ENCODE measurements at regions not wholly inside any gene's neighbourhood (a gene's known extent, or its start where the extent isn't known, plus 50 kb on each side); places are given as distances from the start of the nearest gene placed in this dataset.

DNA sequence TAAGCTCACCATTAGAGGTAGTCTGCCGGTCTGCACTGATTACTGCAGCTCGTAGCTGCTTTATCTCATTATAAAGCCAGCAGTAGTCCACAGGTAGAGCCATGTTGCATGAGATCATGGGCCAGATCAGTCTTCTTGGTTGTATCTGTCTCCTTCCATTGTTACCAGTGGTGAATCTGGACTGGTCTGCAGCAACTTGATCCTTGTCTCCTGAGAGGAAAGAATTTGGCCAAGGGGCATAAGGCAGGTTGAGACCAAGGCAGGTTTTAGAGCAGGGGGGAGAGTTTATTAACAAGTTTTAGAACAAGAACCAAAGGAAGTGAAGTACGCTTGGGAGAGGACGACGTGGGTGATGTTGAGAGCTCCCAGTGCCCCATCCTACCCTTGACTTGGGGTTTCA is 228.5 kb downstream of the STIM2 start:
- intact Hi-C loops (cut with DNase I): no loop called here

DNA sequence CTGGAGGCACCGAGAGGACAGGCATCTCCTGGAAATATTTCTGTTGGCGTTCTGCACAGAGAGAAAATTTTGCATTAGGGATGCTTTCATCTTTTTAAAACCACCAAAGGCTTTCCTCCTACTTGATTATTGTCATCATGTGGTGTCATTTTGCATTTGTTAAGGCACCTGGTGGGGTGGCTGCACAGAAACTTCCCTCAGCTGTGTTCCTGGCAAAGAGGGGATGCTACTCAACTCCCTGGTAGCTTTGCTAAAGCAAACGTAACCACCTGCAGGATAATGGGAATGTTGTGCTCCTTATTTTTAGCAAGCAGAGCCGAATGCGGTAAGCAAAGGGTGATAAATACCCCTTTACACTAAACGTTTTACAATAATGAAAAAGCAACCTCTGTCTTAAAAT is 229.8 kb downstream of the STIM2 start:
- DNase-seq: no peak
- ATAC-seq (ENCODE audit: low FRiP score): no peak
- Histone ChIP-seq H3K27ac (ENCODE audit: low read depth in 1 of 2, low read length in 2 of 2) (no peak overlapping the region), H3K4me3 (ENCODE audit: low read length in 2 of 2) (no peak overlapping the region), H3K36me3 (ENCODE audit: control insufficient read depth in 1 of 2, insufficient read depth in 2 of 2, low read length in 1 of 2) (no peaks in the 10 kb centered on the region), H3K27me3 (ENCODE audit: control insufficient read depth in 1 of 2, insufficient read depth in 2 of 2, low read length in 1 of 2) (no peaks in the 10 kb centered on the region), H3K9me3 (ENCODE audit: control insufficient read depth, low read length) (no peaks in the 10 kb centered on the region), H3K4me1 (ENCODE audit: control insufficient read depth in 1 of 2, insufficient read depth in 2 of 2, low read length in 2 of 2) (no peaks in the 10 kb centered on the region)
- intact Hi-C loops (cut with DNase I): no loop called here
- 28 to 36% methylated on average over 6 of the region's 6 CpGs for WGBS, 2 donors

More for the DNA sequence above, 228.5 kb downstream of the STIM2 start:
- Histone ChIP-seq H3K36me3 (ENCODE audit: control insufficient read depth in 1 of 2, insufficient read depth in 2 of 2, low read length in 1 of 2) (no peaks in the 10 kb centered on the region), H3K4me3 (ENCODE audit: low read length in 2 of 2) (no peak overlapping the region), H3K9me3 (ENCODE audit: control insufficient read depth, low read length) (no peaks in the 10 kb centered on the region), H3K4me1 (ENCODE audit: control insufficient read depth in 1 of 2, insufficient read depth in 2 of 2, low read length in 2 of 2) (no peaks in the 10 kb centered on the region), H3K27ac (ENCODE audit: low read depth in 1 of 2, low read length in 2 of 2) (no peak overlapping the region), H3K27me3 (ENCODE audit: control insufficient read depth in 1 of 2, insufficient read depth in 2 of 2, low read length in 1 of 2) (no peaks in the 10 kb centered on the region)
- ATAC-seq (ENCODE audit: low FRiP score) (no peak), DNase-seq (no peak)
- WGBS, 2 donors: 84 to 90% methylated on average over 5 of the region's 5 CpGs

DNA sequence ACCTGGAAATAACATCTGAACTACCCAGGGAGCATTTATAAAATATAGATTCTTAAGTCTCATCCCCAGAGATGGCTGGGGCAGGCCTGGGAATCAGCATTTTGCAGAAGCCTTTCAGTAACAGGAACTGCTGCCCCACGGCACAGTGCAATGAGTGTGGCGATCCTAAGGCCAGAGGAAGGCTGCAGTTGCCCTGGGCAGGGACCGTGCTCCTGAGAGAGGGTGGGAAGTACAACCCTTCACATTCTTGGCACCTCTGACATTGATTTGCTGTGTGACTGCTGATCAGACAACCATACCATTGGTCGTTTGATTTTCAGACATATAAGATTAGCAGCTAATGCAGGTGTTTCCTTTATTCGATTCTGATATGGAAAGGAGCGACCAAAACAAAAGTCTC is 233.6 kb downstream of the STIM2 start:
- intact Hi-C loops (cut with DNase I): no loop called here
- ATAC-seq (ENCODE audit: low FRiP score): no peak
- H3K4me1 ChIP-seq (ENCODE audit: control insufficient read depth in 1 of 2, insufficient read depth in 2 of 2, low read length in 2 of 2): no peaks in the 10 kb centered on the region

DNA sequence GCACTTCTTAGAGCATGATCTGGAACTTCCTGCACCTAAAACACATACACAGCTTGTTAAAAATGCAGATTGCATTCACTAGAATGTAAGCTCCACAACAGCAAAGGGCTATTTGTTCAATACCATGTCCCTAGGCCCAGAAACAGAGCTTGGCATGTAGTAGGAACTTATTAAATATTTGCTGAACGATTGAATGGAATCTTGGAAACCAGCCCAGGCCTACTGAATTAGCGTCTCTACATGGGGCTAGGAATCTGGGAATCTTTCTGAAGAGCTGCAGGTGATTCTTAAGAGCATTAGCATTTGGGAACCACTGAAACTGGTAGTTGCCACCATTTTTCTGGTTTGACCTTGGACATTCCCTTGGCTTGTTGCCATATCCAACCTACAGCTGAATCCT is 234.1 kb downstream of the STIM2 start:
- DNase-seq (no peak), ATAC-seq (ENCODE audit: low FRiP score) (no peak)
- no peaks in the 10 kb centered on the region for H3K27me3 ChIP-seq (ENCODE audit: control insufficient read depth in 1 of 2, insufficient read depth in 2 of 2, low read length in 1 of 2)
- no peaks in the 10 kb centered on the region for H3K36me3 ChIP-seq (ENCODE audit: control insufficient read depth in 1 of 2, insufficient read depth in 2 of 2, low read length in 1 of 2)
- H3K4me3 ChIP-seq (ENCODE audit: low read length in 2 of 2): no peak overlapping the region
- no peak overlapping the region for H3K27ac ChIP-seq (ENCODE audit: low read depth in 1 of 2, low read length in 2 of 2)
- WGBS, 2 donors: 14 to 20% methylated on average over 2 of the region's 2 CpGs
- H3K4me1 ChIP-seq (ENCODE audit: control insufficient read depth in 1 of 2, insufficient read depth in 2 of 2, low read length in 2 of 2): no peaks in the 10 kb centered on the region
- H3K9me3 ChIP-seq (ENCODE audit: control insufficient read depth, low read length): no peaks in the 10 kb centered on the region
- intact Hi-C loops (cut with DNase I): no loop called here

More for the DNA sequence above, 233.6 kb downstream of the STIM2 start:
- H3K27ac ChIP-seq (ENCODE audit: low read depth in 1 of 2, low read length in 2 of 2): no peak overlapping the region
- no peaks in the 10 kb centered on the region for H3K27me3 ChIP-seq (ENCODE audit: control insufficient read depth in 1 of 2, insufficient read depth in 2 of 2, low read length in 1 of 2)
- no peak for DNase-seq
- WGBS, 2 donors: 85 to 88% methylated on average over 6 of the region's 6 CpGs
- no peaks in the 10 kb centered on the region for H3K9me3 ChIP-seq (ENCODE audit: control insufficient read depth, low read length)
- H3K36me3 ChIP-seq (ENCODE audit: control insufficient read depth in 1 of 2, insufficient read depth in 2 of 2, low read length in 1 of 2): no peaks in the 10 kb centered on the region
- no peak overlapping the region for H3K4me3 ChIP-seq (ENCODE audit: low read length in 2 of 2)

DNA sequence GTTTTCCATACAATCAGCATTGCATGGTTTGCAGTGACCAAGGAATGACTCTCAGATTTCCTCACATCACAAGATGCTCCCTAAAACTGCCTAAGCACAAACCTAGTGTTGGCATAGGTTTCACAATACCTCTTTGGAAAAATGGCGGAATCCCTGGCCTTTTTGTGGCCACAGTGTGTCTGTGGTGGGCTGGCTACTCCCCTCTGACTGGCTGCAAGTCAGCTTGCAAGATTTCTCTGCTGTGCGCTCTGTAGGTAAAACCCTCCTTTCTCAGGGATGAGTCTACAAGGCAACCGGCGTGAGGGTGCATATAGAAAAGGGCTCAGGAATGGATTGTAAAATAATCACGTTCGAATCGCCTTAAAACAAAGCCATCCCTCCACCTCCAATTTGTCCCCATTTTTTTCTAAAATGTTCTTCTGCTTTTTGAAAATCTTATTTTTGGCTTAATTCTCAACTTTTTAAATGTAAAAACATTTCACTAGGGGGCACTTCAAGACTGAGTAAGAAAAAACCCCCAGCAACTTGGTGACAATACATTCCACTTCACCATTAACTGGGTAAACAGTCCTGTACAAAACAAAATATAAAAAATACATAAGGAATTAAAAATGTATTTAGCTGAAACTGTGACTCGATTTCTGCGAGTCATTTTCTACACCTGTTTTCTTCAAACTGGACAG is 235.6 kb downstream of the STIM2 start:
- H3K27ac ChIP-seq (ENCODE audit: low read depth in 1 of 2, low read length in 2 of 2): no peak overlapping the region
- no peaks in the 10 kb centered on the region for H3K27me3 ChIP-seq (ENCODE audit: control insufficient read depth in 1 of 2, insufficient read depth in 2 of 2, low read length in 1 of 2)
- H3K9me3 ChIP-seq (ENCODE audit: control insufficient read depth, low read length): no peaks in the 10 kb centered on the region
- 63 to 70% methylated on average over 9 of the region's 9 CpGs for WGBS, 2 donors
- no peak overlapping the region for H3K4me3 ChIP-seq (ENCODE audit: low read length in 2 of 2)
- no peaks in the 10 kb centered on the region for H3K36me3 ChIP-seq (ENCODE audit: control insufficient read depth in 1 of 2, insufficient read depth in 2 of 2, low read length in 1 of 2)
- no peak for DNase-seq
- no peaks in the 10 kb centered on the region for H3K4me1 ChIP-seq (ENCODE audit: control insufficient read depth in 1 of 2, insufficient read depth in 2 of 2, low read length in 2 of 2)
- ATAC-seq (ENCODE audit: low FRiP score): no peak
- intact Hi-C loops (cut with DNase I): no loop called here

DNA sequence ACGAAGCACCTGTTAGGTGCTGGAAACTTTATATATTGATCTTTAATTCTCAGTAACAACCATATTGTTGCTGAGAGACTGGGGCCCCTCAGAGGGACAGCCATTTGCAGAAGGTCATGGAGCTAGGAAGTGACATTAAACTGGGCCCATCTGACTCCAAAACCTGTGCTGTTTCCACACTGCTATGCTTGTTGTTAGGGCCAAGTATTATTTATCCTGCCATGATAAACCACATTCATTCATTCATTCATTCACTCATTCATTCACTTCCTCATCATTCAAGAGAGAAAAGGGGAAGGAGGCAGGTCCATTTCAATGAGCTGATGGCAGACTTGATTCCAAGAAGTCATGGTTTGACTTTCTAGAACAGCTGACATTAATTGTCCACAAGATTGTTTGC is 237.4 kb downstream of the STIM2 start:
- H3K4me3 ChIP-seq (ENCODE audit: low read length in 2 of 2): no peak overlapping the region
- H3K4me1 ChIP-seq (ENCODE audit: control insufficient read depth in 1 of 2, insufficient read depth in 2 of 2, low read length in 2 of 2): no peaks in the 10 kb centered on the region
- WGBS, 2 donors: 74 to 88% methylated on average over 1 of the region's 1 CpG
- peaks cover 0 to 3% of the 10 kb centered on the region in 2 donors for H3K27me3 ChIP-seq (ENCODE audit: control insufficient read depth in 1 of 2, insufficient read depth in 2 of 2, low read length in 1 of 2)
- no peaks in the 10 kb centered on the region for H3K36me3 ChIP-seq (ENCODE audit: control insufficient read depth in 1 of 2, insufficient read depth in 2 of 2, low read length in 1 of 2)
- intact Hi-C loops (cut with DNase I): no loop called here
- no peaks in the 10 kb centered on the region for H3K9me3 ChIP-seq (ENCODE audit: control insufficient read depth, low read length)
- no peak for DNase-seq
- no peak overlapping the region for H3K27ac ChIP-seq (ENCODE audit: low read depth in 1 of 2, low read length in 2 of 2)
- ATAC-seq (ENCODE audit: low FRiP score): no peak

DNA sequence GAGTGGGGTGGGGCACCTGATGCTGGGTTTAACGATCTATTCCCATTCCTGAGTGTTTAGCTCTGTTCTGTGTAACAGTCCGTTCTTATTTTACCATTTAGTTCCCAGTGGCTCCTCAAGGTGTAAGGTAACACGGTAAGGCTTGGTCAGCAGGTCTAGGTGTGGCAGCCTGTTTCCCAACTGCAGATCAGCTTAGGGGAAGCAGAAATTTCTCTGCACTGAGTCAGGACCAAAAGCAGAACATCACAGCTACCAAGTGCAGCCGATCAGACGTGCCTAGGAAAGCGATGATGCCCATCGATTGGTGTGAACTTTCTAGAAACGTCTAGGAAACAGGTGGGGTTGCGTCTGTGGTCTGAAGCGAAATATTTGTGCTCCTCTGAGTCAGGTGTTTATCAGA is 240.1 kb downstream of the STIM2 start:
- no peak overlapping the region for H3K4me3 ChIP-seq (ENCODE audit: low read length in 2 of 2)
- no peak overlapping the region for H3K27ac ChIP-seq (ENCODE audit: low read depth in 1 of 2, low read length in 2 of 2)
- intact Hi-C loops (cut with DNase I): no loop called here
- peaks cover 0 to 3% of the 10 kb centered on the region in 2 donors for H3K27me3 ChIP-seq (ENCODE audit: control insufficient read depth in 1 of 2, insufficient read depth in 2 of 2, low read length in 1 of 2)
- H3K36me3 ChIP-seq (ENCODE audit: control insufficient read depth in 1 of 2, insufficient read depth in 2 of 2, low read length in 1 of 2): no peaks in the 10 kb centered on the region
- H3K4me1 ChIP-seq (ENCODE audit: control insufficient read depth in 1 of 2, insufficient read depth in 2 of 2, low read length in 2 of 2): no peaks in the 10 kb centered on the region
- 83 to 84% methylated on average over 10 of the region's 10 CpGs for WGBS, 2 donors
- ATAC-seq (ENCODE audit: low FRiP score) (no peak), DNase-seq (no peak)
- no peaks in the 10 kb centered on the region for H3K9me3 ChIP-seq (ENCODE audit: control insufficient read depth, low read length)

DNA sequence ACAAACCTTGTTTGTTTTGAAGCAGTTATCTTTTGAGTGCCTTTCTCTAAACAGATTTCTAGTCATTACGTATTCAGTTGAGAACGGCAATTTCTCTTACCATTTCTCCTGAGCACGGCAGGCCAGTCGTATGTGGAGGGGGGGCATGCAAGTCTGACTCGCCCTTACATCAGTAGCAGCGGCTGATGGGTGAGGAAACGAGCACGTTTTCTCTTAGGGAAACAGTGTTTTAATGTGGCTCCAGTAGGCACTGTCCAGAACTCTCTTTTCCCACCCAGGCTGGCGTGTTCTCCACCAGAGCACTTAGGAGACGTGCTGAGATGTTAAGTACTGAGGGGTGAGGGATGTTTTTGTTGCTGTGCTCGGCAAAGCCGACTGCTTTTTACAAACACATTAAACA is 240.5 kb downstream of the STIM2 start:
- Histone ChIP-seq H3K36me3 (ENCODE audit: control insufficient read depth in 1 of 2, insufficient read depth in 2 of 2, low read length in 1 of 2) (no peaks in the 10 kb centered on the region), H3K9me3 (ENCODE audit: control insufficient read depth, low read length) (no peaks in the 10 kb centered on the region), H3K27ac (ENCODE audit: low read depth in 1 of 2, low read length in 2 of 2) (no peak overlapping the region), H3K27me3 (ENCODE audit: control insufficient read depth in 1 of 2, insufficient read depth in 2 of 2, low read length in 1 of 2) (peaks cover 0 to 3% of the 10 kb centered on the region in 2 donors), H3K4me3 (ENCODE audit: low read length in 2 of 2) (no peak overlapping the region), H3K4me1 (ENCODE audit: control insufficient read depth in 1 of 2, insufficient read depth in 2 of 2, low read length in 2 of 2) (no peaks in the 10 kb centered on the region)
- ATAC-seq (ENCODE audit: low FRiP score) (no peak), DNase-seq (no peak)
- WGBS, 2 donors: 35 to 42% methylated on average over 12 of the region's 12 CpGs
- intact Hi-C loops (cut with DNase I): no loop called here

DNA sequence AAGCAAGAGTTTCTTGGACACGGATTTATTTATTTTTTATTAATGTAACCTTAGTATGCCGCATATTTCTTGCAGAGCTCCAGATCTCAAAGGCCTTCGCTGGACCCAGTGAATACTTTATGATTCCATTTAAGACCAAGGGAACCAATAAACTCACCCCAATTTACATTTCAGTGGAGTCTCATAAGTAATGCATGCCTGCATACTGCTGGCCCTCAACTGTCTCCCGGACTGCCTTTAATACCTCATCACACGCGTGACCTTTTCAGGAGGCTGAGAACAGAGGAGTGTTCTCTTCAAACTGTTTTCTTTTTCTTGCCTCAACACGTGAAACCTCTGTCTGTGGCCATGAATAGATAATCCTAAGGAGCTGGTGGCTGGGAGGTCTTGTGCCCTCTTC is 240.9 kb downstream of the STIM2 start:
- no peak for ATAC-seq (ENCODE audit: low FRiP score)
- intact Hi-C loops (cut with DNase I): no loop called here
- 61 to 66% methylated on average over 7 of the region's 7 CpGs for WGBS, 2 donors

More for the DNA sequence above, 240.9 kb downstream of the STIM2 start:
- Histone ChIP-seq H3K9me3 (ENCODE audit: control insufficient read depth, low read length) (no peaks in the 10 kb centered on the region), H3K4me1 (ENCODE audit: control insufficient read depth in 1 of 2, insufficient read depth in 2 of 2, low read length in 2 of 2) (no peaks in the 10 kb centered on the region), H3K36me3 (ENCODE audit: control insufficient read depth in 1 of 2, insufficient read depth in 2 of 2, low read length in 1 of 2) (no peaks in the 10 kb centered on the region), H3K4me3 (ENCODE audit: low read length in 2 of 2) (no peak overlapping the region), H3K27ac (ENCODE audit: low read depth in 1 of 2, low read length in 2 of 2) (no peak overlapping the region), H3K27me3 (ENCODE audit: control insufficient read depth in 1 of 2, insufficient read depth in 2 of 2, low read length in 1 of 2) (peaks cover 0 to 3% of the 10 kb centered on the region in 2 donors)
- no peak for DNase-seq
